Liver (tissue), 8 donors: ENCODE measurements at regions not wholly inside any gene's neighbourhood (a gene's known extent, or its start where the extent isn't known, plus 50 kb on each side); places are given as distances from the start of the nearest gene placed in this dataset.

Source experiments
- DNase-seq: peaks from one replicate; pipeline ENCODE4 v3.0.0-alpha.2; 2017; ENCODE audit warnings: low spot score
- H3K27ac ChIP-seq, 2 donors: one replicate each; pipeline ENCODE4 v1.7.0; 2013; ENCODE audit warnings: inconsistent platforms in 2 of 2, low read length in 2 of 2, control low read depth in 1 of 2, low read depth in 1 of 2, mild to moderate bottlenecking in 1 of 2
- H3K27me3 ChIP-seq, 4 donors: one replicate each; pipeline versions ENCODE4 v1.6.1 to v1.7.0; 2013; ENCODE audit warnings: low read length in 3 of 4, inconsistent platforms in 1 of 4, mild to moderate bottlenecking in 1 of 4, moderate library complexity in 1 of 4; ENCODE audit not compliant: control insufficient read depth in 4 of 4, insufficient read depth in 4 of 4
- H3K36me3 ChIP-seq, 4 donors: one replicate each; pipeline versions ENCODE4 v1.6.1 to v1.7.0; 2013; ENCODE audit warnings: low read length in 3 of 4, mild to moderate bottlenecking in 3 of 4, low read depth in 1 of 4, moderate library complexity in 1 of 4; ENCODE audit not compliant: control insufficient read depth in 4 of 4, insufficient read depth in 3 of 4
- H3K4me1 ChIP-seq, 4 donors: one replicate each; pipeline versions ENCODE4 v1.6.1 to v1.7.0; 2013; ENCODE audit warnings: low read length in 3 of 4, mild to moderate bottlenecking in 3 of 4, moderate library complexity in 1 of 4; ENCODE audit not compliant: control insufficient read depth in 4 of 4, insufficient read depth in 4 of 4
- H3K4me3 ChIP-seq, 3 donors: one replicate each; pipeline versions ENCODE4 v1.6.1 to v1.7.0; 2013; ENCODE audit warnings: low read length in 3 of 3, control low read depth in 1 of 3, low read depth in 1 of 3, mild to moderate bottlenecking in 1 of 3
- H3K9ac ChIP-seq, 2 donors: one replicate each; pipeline ENCODE4 v1.7.0; 2013; ENCODE audit warnings: low read length in 2 of 2, mild to moderate bottlenecking in 2 of 2, moderate library complexity in 2 of 2, control low read depth in 1 of 2, low read depth in 1 of 2
- H3K9me3 ChIP-seq, 4 donors: one replicate each; pipeline versions ENCODE4 v1.6.1 to v1.7.0; 2013; ENCODE audit warnings: low read length in 3 of 4; ENCODE audit not compliant: control insufficient read depth in 4 of 4
- EGR1 ChIP-seq, 2 donors: IDR thresholded peaks; 2 replicates each; pipeline ENCODE4 v1.6.1; 2016 to 2018; ENCODE audit warnings: antibody characterized with exemption in 2 of 2, low read depth in 2 of 2
- FOXA1 ChIP-seq: IDR thresholded peaks from 2 replicates; pipeline ENCODE4 v1.6.1; 2016; ENCODE audit warnings: antibody characterized with exemption
- FOXA2 ChIP-seq: IDR thresholded peaks from 2 replicates; pipeline ENCODE4 v1.6.1; 2016; ENCODE audit warnings: antibody characterized with exemption
- GABPA ChIP-seq, 2 donors: IDR thresholded peaks in 1 of 2; conservative IDR thresholded peaks in 1 of 2; 2 replicates each; pipeline ENCODE4 v1.6.1; 2016; ENCODE audit warnings: antibody characterized with exemption in 2 of 2, mild to moderate bottlenecking in 1 of 2, moderate library complexity in 1 of 2
- HNF4G ChIP-seq: IDR thresholded peaks from 2 replicates; pipeline ENCODE4 v1.6.1; 2016; ENCODE audit warnings: antibody characterized with exemption
- JUND ChIP-seq, 2 donors: IDR thresholded peaks; 2 replicates each; pipeline ENCODE4 v1.6.1; 2016; ENCODE audit warnings: antibody characterized with exemption in 2 of 2
- NR2F2 ChIP-seq: IDR thresholded peaks from 2 replicates; pipeline ENCODE4 v1.6.1; 2016; ENCODE audit warnings: antibody characterized with exemption
- RAD21 ChIP-seq, 2 donors: IDR thresholded peaks; 2 replicates each; pipeline ENCODE4 v1.6.1; 2016; ENCODE audit warnings: antibody characterized with exemption in 2 of 2, mild to moderate bottlenecking in 2 of 2
- RXRA ChIP-seq, 2 donors: IDR thresholded peaks; 2 replicates each; pipeline ENCODE4 v1.6.1; 2017 to 2018; ENCODE audit warnings: antibody characterized with exemption in 2 of 2, mild to moderate bottlenecking in 1 of 2
- SP1 ChIP-seq: IDR thresholded peaks from 2 replicates; pipeline ENCODE4 v1.6.1; 2018; ENCODE audit warnings: antibody characterized with exemption, mild to moderate bottlenecking
- TAF1 ChIP-seq: conservative IDR thresholded peaks from 2 replicates; pipeline ENCODE4 v1.6.1; 2016; ENCODE audit warnings: antibody characterized with exemption, mild to moderate bottlenecking
- YY1 ChIP-seq: IDR thresholded peaks from 2 replicates; pipeline ENCODE4 v1.6.1; 2016; ENCODE audit warnings: antibody characterized with exemption, mild to moderate bottlenecking
- WGBS: extraction: QIAGEN DNeasy Blood & Tissue Kit; methylation state at CpG from one replicate; pipeline ENCODE4 v1.1.7; 2013; 5-methylcytosine and 5-hydroxymethylcytosine counted together
- TF ChIP-seq, protein P1 (sequence below): IDR thresholded peaks from 2 replicates; pipeline ENCODE4 v1.6.1; 2016; ENCODE audit warnings: antibody characterized with exemption
- TF ChIP-seq, protein P2 (sequence below): fragments of 150-350 bp; IDR thresholded peaks from 2 replicates; pipeline ENCODE4 v1.5.1; 2017; ENCODE audit warnings: improper control_type of control experiment, low read depth, low read length; ENCODE audit not compliant: missing input control
- TF ChIP-seq, protein P3 (sequence below): IDR thresholded peaks from 2 replicates; pipeline ENCODE4 v1.6.1; 2016; ENCODE audit warnings: antibody characterized with exemption
- TF ChIP-seq, protein P4 (sequence below): IDR thresholded peaks from 2 replicates; pipeline ENCODE4 v1.6.1; 2016; ENCODE audit warnings: antibody characterized with exemption
- donor health status: healthy.
- donor health status: healthy.
- donor health status: healthy.
- donor health status: healthy.
- donor health status: healthy.

DNA sequence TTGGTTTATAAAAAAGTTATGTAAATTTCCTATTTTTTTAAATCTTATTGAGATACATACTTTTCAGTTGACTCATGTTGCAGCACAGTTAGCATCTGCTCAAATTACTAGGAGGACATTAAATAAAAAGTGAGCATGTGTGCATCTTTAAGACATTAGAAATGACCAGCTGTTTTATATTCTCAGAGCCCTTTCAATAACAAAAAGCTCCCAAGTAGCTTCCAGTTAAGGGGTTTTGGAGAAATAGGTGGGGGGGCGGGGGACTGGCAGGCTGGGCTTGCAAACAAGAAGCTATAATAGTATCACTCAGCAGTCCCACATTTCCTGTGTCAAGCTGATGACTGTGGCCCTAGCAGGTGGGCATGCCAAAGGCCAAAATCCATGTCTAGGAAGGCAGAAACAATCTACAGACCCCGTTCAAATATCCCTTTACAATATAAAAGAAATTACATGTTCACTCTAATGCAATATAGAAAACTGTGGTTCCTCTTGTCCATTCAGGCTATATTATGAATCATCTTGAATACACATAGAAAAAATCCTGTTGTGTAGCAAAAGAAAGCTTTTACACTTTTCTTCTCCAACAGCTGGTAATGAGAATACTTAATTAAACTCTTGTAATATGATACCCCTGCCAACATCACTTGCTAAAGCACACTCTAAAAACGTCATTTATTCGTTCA lies 1713.2 kb upstream of the SLC10A2 start:
- Histone ChIP-seq H3K4me3 (no peak overlapping the region), H3K27ac (no peak overlapping the region), H3K36me3 (no peaks in the 10 kb centered on the region), H3K9ac (no peak overlapping the region), H3K4me1 (no peaks in the 10 kb centered on the region), H3K27me3 (no peaks in the 10 kb centered on the region), H3K9me3 (peaks cover 0 to 3% (median 0%) of the 10 kb centered on the region in 4 donors)
- TF ChIP-seq, protein P1, sequence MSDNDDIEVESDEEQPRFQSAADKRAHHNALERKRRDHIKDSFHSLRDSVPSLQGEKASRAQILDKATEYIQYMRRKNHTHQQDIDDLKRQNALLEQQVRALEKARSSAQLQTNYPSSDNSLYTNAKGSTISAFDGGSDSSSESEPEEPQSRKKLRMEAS: no peak
- TF ChIP-seq NR2F2: no peak
- TF ChIP-seq GABPA (IDR thresholded peaks at IDR 0.05 in 1 of 2, conservative IDR thresholded peaks at IDR 0.05 in 1 of 2): no peak
- no peak for TF ChIP-seq RXRA (IDR thresholded peaks at IDR 0.05)
- TF ChIP-seq JUND (IDR thresholded peaks at IDR 0.05): no peak
- TF ChIP-seq, protein P2, sequence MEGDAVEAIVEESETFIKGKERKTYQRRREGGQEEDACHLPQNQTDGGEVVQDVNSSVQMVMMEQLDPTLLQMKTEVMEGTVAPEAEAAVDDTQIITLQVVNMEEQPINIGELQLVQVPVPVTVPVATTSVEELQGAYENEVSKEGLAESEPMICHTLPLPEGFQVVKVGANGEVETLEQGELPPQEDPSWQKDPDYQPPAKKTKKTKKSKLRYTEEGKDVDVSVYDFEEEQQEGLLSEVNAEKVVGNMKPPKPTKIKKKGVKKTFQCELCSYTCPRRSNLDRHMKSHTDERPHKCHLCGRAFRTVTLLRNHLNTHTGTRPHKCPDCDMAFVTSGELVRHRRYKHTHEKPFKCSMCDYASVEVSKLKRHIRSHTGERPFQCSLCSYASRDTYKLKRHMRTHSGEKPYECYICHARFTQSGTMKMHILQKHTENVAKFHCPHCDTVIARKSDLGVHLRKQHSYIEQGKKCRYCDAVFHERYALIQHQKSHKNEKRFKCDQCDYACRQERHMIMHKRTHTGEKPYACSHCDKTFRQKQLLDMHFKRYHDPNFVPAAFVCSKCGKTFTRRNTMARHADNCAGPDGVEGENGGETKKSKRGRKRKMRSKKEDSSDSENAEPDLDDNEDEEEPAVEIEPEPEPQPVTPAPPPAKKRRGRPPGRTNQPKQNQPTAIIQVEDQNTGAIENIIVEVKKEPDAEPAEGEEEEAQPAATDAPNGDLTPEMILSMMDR: no peak
- no peak for TF ChIP-seq SP1
- no peak for TF ChIP-seq YY1
- TF ChIP-seq, protein P3, sequence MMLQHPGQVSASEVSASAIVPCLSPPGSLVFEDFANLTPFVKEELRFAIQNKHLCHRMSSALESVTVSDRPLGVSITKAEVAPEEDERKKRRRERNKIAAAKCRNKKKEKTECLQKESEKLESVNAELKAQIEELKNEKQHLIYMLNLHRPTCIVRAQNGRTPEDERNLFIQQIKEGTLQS: no peak
- TF ChIP-seq HNF4G: no peak
- TF ChIP-seq FOXA1: no peak
- no peak for TF ChIP-seq EGR1 (IDR thresholded peaks at IDR 0.05; ENCODE audit: low read depth in 2 of 2)
- WGBS: 51% methylated on average over 4 of the region's 4 CpGs
- no peak for DNase-seq

DNA sequence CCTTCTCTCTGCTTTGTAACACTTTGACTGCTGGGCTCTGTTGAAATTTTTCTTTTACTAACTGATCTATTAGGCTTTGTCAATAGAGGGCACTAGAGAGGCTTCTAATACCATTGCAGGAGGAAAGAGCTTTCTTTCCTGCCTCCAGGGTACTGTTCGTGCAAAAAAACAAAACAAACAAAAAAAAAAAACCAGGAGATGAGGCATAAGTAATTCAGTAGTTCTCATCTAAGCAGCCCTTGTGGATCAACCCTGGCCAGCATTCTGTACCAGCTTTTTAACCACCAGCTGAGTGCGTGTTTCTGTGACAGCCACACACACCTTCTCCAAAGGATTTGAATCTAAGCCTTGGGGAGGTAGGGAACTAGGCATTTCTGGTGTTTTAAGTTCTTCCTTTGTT lies 1707.6 kb upstream of the SLC10A2 start:
- no peak overlapping the region for H3K27ac ChIP-seq
- 49% methylated on average over 2 of the region's 2 CpGs for WGBS
- H3K36me3 ChIP-seq: no peaks in the 10 kb centered on the region
- TF ChIP-seq NR2F2 (no peak), RAD21 (IDR thresholded peaks at IDR 0.05) (peak; percentile 72 to 77), GABPA (IDR thresholded peaks at IDR 0.05 in 1 of 2, conservative IDR thresholded peaks at IDR 0.05 in 1 of 2) (no peak)
- TF ChIP-seq, protein P2: peak; percentile 36
- H3K4me3 ChIP-seq: no peak overlapping the region
- H3K9ac ChIP-seq: no peak overlapping the region
- no peaks in the 10 kb centered on the region for H3K9me3 ChIP-seq
- H3K4me1 ChIP-seq: no peaks in the 10 kb centered on the region
- no peaks in the 10 kb centered on the region for H3K27me3 ChIP-seq
- no peak for DNase-seq

DNA sequence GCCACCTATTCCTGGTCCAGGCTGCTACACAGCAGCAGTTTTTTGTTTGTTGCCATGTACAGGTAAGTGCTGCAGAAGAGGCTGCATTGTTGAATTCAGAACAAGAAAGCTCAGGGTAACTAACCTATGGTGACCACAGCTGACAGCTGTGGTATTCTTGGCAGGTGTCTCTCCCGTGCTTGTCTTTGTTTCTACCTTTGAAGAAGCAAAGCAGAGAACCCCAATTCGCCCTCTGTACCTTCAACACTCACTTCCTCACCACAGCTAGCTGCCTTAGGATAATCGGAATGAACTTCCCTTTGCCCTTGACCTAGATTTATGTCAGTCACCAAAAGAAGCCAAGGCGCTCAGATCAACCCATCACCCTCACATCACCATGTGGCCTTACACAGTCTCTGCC lies 1703.3 kb upstream of the SLC10A2 start:
- Histone ChIP-seq H3K9me3 (no peaks in the 10 kb centered on the region), H3K9ac (no peak overlapping the region), H3K4me3 (no peak overlapping the region), H3K4me1 (no peaks in the 10 kb centered on the region), H3K27ac (no peak overlapping the region), H3K36me3 (no peaks in the 10 kb centered on the region), H3K27me3 (no peaks in the 10 kb centered on the region)
- no peak for DNase-seq
- 64% methylated on average over 4 of the region's 4 CpGs for whole genome bisulfite sequencing
- TF ChIP-seq NR2F2 (no peak), EGR1 (IDR thresholded peaks at IDR 0.05; ENCODE audit: low read depth in 2 of 2) (no peak), TAF1 (no peak), RAD21 (IDR thresholded peaks at IDR 0.05) (no peak), FOXA2 (no peak), HNF4G (no peak), RXRA (IDR thresholded peaks at IDR 0.05) (no peak)
- TF ChIP-seq, protein P2: no peak
- TF ChIP-seq, protein P1: no peak
- TF ChIP-seq, protein P4, sequence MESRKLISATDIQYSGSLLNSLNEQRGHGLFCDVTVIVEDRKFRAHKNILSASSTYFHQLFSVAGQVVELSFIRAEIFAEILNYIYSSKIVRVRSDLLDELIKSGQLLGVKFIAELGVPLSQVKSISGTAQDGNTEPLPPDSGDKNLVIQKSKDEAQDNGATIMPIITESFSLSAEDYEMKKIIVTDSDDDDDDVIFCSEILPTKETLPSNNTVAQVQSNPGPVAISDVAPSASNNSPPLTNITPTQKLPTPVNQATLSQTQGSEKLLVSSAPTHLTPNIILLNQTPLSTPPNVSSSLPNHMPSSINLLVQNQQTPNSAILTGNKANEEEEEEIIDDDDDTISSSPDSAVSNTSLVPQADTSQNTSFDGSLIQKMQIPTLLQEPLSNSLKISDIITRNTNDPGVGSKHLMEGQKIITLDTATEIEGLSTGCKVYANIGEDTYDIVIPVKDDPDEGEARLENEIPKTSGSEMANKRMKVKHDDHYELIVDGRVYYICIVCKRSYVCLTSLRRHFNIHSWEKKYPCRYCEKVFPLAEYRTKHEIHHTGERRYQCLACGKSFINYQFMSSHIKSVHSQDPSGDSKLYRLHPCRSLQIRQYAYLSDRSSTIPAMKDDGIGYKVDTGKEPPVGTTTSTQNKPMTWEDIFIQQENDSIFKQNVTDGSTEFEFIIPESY: no peak
